Activated CD4-positive, alpha-beta T cell treated with anti-CD3 and anti-CD28 coated beads, Interleukin-10, Interleukin-2, amounts not matched to agents 100 ng/mL and 50 ng/mL, durations not matched to agents 16 hours and 8 hours (primary cell): ENCODE measurements at regions not wholly inside any gene's neighbourhood (a gene's known extent, or its start where the extent isn't known, plus 50 kb on each side); places are given as distances from the start of the nearest gene placed in this dataset.
A peak's percentile ranks its signal among the peaks of the same experiment; 100 is the strongest.
"Not testable (repeated sequence)": the region's sequence is repeated elsewhere in the genome, so short reads cannot be mapped to it uniquely, and the experiment has no call there.

Source experiments
- DNase-seq: peaks from one replicate; pipeline ENCODE4 v3.0.0-alpha.2; 2020

GRCh38 chr13:61358599-61358998 is 57.0 kb downstream of the PCDH20 start:
- no peak for DNase-seq

GRCh38 chr13:61350341-61350740 is 65.3 kb downstream of the PCDH20 start:
- no peak for DNase-seq

- DNase-seq = no peak
Observed at GRCh38 chr13:61339054-61339621, 76.5 kb downstream of the PCDH20 start.

GRCh38 chr13:61316647-61317046 is 99.0 kb downstream of the PCDH20 start:
- no peak for DNase-seq

- no peak for DNase-seq
Observed at GRCh38 chr13:61294467-61295191, 121.0 kb downstream of the PCDH20 start.

GRCh38 chr13:61286148-61286745 is 129.4 kb downstream of the PCDH20 start:
- peak; percentile 1 for DNase-seq

GRCh38 chr13:61277586-61278276 is 137.9 kb downstream of the PCDH20 start:
- no peak for DNase-seq

GRCh38 chr13:61277088-61277487 is 138.6 kb downstream of the PCDH20 start:
- DNase-seq = no peak

GRCh38 chr13:61276401-61276800 is 139.2 kb downstream of the PCDH20 start:
- no peak for DNase-seq

GRCh38 chr13:61275736-61276135 is 139.9 kb downstream of the PCDH20 start:
- no peak for DNase-seq

- DNase-seq = no peak
Observed at GRCh38 chr13:61275251-61275650, 140.4 kb downstream of the PCDH20 start.

GRCh38 chr13:61266896-61267295 is 148.8 kb downstream of the PCDH20 start:
- DNase-seq = not testable (repeated sequence)

- no peak for DNase-seq
Observed at GRCh38 chr13:61261746-61262472, 153.7 kb downstream of the PCDH20 start.

- DNase-seq = no peak
Observed at GRCh38 chr13:61258185-61258584, 157.5 kb downstream of the PCDH20 start.

- no peak for DNase-seq
Observed at GRCh38 chr13:61255040-61255796, 160.4 kb downstream of the PCDH20 start.

GRCh38 chr13:61253105-61253877 is 162.4 kb downstream of the PCDH20 start:
- no peak for DNase-seq

- DNase-seq = no peak
Observed at GRCh38 chr13:61252213-61252612, 163.4 kb downstream of the PCDH20 start.

GRCh38 chr13:61247149-61247936 is 168.3 kb downstream of the PCDH20 start:
- no peak for DNase-seq

- DNase-seq = no peak
Observed at GRCh38 chr13:61246351-61246750, 169.3 kb downstream of the PCDH20 start.

GRCh38 chr13:61215601-61216000 is 200.0 kb downstream of the PCDH20 start:
- no peak for DNase-seq

GRCh38 chr13:61215116-61215515 is 200.5 kb downstream of the PCDH20 start:
- DNase-seq = no peak
